Fibroblast of lung (primary cell): ENCODE measurements at regions not wholly inside any gene's neighbourhood (a gene's known extent, or its start where the extent isn't known, plus 50 kb on each side); places are given as distances from the start of the nearest gene placed in this dataset.

Experiments
- DNase-seq, 2 donors: peaks; one replicate each; pipeline versions ENCODE4 v3.0.0 to v3.0.0-alpha.2; 2010; ENCODE audit warnings: low read depth in 2 of 2
- H2AFZ ChIP-seq: 2 replicates; pipeline ENCODE4 v1.5.1; 2012; ENCODE audit warnings: low read length, control low read depth, inconsistent platforms
- H3K27ac ChIP-seq: 2 replicates; pipeline ENCODE4 v1.5.1; 2011; ENCODE audit warnings: low read length, control low read depth; ENCODE audit not compliant: insufficient read depth
- H3K27me3 ChIP-seq: 2 replicates; pipeline ENCODE4 v1.5.1; 2011; ENCODE audit warnings: mild to moderate bottlenecking, low read length; ENCODE audit not compliant: control insufficient read depth, insufficient read depth
- H3K36me3 ChIP-seq: 2 replicates; pipeline ENCODE4 v1.5.1; 2011; ENCODE audit warnings: low read length; ENCODE audit not compliant: control insufficient read depth, insufficient read depth
- H3K4me1 ChIP-seq: 2 replicates; pipeline ENCODE4 v1.5.1; 2011; ENCODE audit warnings: low read length; ENCODE audit not compliant: control insufficient read depth, insufficient read depth; ENCODE audit errors: extremely low read depth
- H3K4me2 ChIP-seq: 2 replicates; pipeline ENCODE4 v1.5.1; 2011; ENCODE audit warnings: low read length, control low read depth; ENCODE audit not compliant: insufficient read depth; ENCODE audit errors: extremely low read depth
- H3K4me3 ChIP-seq, 4 experiments: fragments of 200-600 bp in 1 of 4; sonication (generic) in 1 of 4; replicated peaks in 1 of 4; 2 replicates each; pipeline ENCODE4 v1.5.1; 2011 to 2016; ENCODE audit warnings: low read length in 4 of 4, low read depth in 3 of 4, mild to moderate bottlenecking in 3 of 4, control low read depth in 2 of 4, inconsistent platforms in 1 of 4, mixed read lengths in 1 of 4; ENCODE audit not compliant: insufficient read depth in 1 of 4; ENCODE audit errors: control extremely low read depth in 1 of 4
- H3K79me2 ChIP-seq: 2 replicates; pipeline ENCODE4 v1.5.1; 2012; ENCODE audit warnings: mild to moderate bottlenecking, low read length, inconsistent platforms; ENCODE audit not compliant: control insufficient read depth, insufficient read depth
- H3K9ac ChIP-seq: 2 replicates; pipeline ENCODE4 v1.5.1; 2011; ENCODE audit warnings: mild to moderate bottlenecking, low read length, control low read depth; ENCODE audit not compliant: insufficient read depth
- H3K9me3 ChIP-seq: 2 replicates; pipeline ENCODE4 v1.5.1; 2012; ENCODE audit warnings: low read depth, low read length; ENCODE audit not compliant: control insufficient read depth, insufficient read depth
- H4K20me1 ChIP-seq: 2 replicates; pipeline ENCODE4 v1.5.1; 2011; ENCODE audit warnings: low read length; ENCODE audit not compliant: control insufficient read depth, insufficient read depth; ENCODE audit errors: extremely low read depth
- CTCF ChIP-seq, 2 donors: IDR thresholded peaks in 1 of 2; conservative IDR thresholded peaks in 1 of 2; 1 replicate in 1 of 2; 2 replicates in 1 of 2; pipeline ENCODE4 v1.5.1; 2011 to 2012; ENCODE audit warnings: low read length in 2 of 2, control low read depth in 1 of 2, inconsistent platforms in 1 of 2, low read depth in 1 of 2, mild to moderate bottlenecking in 1 of 2
- EZH2 ChIP-seq: IDR thresholded peaks from 2 replicates; pipeline ENCODE4 v1.5.1; 2012; ENCODE audit warnings: low read length, control low read depth, mild to moderate bottlenecking; ENCODE audit errors: missing control alignments

- no peak overlapping the region for H2AFZ ChIP-seq
- no peaks in the 10 kb centered on the region for H4K20me1 ChIP-seq
- H3K27me3 ChIP-seq: no peaks in the 10 kb centered on the region
- no peak overlapping the region for H3K9ac ChIP-seq
- no peaks in the 10 kb centered on the region for H3K4me1 ChIP-seq
- H3K4me2 ChIP-seq: no peak overlapping the region
- no peak for TF ChIP-seq CTCF (conservative IDR thresholded peaks at IDR 0.05 in 1 of 2, IDR thresholded peaks at IDR 0.05 in 1 of 2; ENCODE audit: low read depth in 1 of 2, low read length in 2 of 2)
- no peak for TF ChIP-seq EZH2
- no peak for DNase-seq
- no peak overlapping the region for H3K27ac ChIP-seq
- H3K9me3 ChIP-seq: no peaks in the 10 kb centered on the region
- H3K4me3 ChIP-seq: no peak overlapping the region
- H3K36me3 ChIP-seq: no peaks in the 10 kb centered on the region
- H3K79me2 ChIP-seq: no peaks in the 10 kb centered on the region
Measured at GRCh38 chr7:10684606-10685005, 289.1 kb upstream of the PHF14 start.

GRCh38 chr7:10685040-10685439, 288.6 kb upstream of the PHF14 start:
- Histone ChIP-seq H3K4me2 (no peak overlapping the region), H3K9ac (no peak overlapping the region), H3K27me3 (no peaks in the 10 kb centered on the region), H3K27ac (no peak overlapping the region), H3K36me3 (no peaks in the 10 kb centered on the region), H3K9me3 (no peaks in the 10 kb centered on the region), H3K4me1 (no peaks in the 10 kb centered on the region), H3K4me3 (no peak overlapping the region), H2AFZ (no peak overlapping the region), H4K20me1 (no peaks in the 10 kb centered on the region), H3K79me2 (no peaks in the 10 kb centered on the region)
- no peak for TF ChIP-seq EZH2
- TF ChIP-seq CTCF (conservative IDR thresholded peaks at IDR 0.05 in 1 of 2, IDR thresholded peaks at IDR 0.05 in 1 of 2; ENCODE audit: low read depth in 1 of 2, low read length in 2 of 2): no peak
- DNase-seq: no peak

GRCh38 chr7:10688544-10688943, 285.1 kb upstream of the PHF14 start:
- TF ChIP-seq EZH2: no peak
- TF ChIP-seq CTCF (conservative IDR thresholded peaks at IDR 0.05 in 1 of 2, IDR thresholded peaks at IDR 0.05 in 1 of 2; ENCODE audit: low read depth in 1 of 2, low read length in 2 of 2): no peak
- no peak overlapping the region for H3K9ac ChIP-seq
- no peak for DNase-seq
- H2AFZ ChIP-seq: no peak overlapping the region
- no peaks in the 10 kb centered on the region for H4K20me1 ChIP-seq
- H3K9me3 ChIP-seq: no peaks in the 10 kb centered on the region
- H3K36me3 ChIP-seq: no peaks in the 10 kb centered on the region
- H3K4me1 ChIP-seq: no peaks in the 10 kb centered on the region
- H3K27ac ChIP-seq: no peak overlapping the region
- H3K79me2 ChIP-seq: no peaks in the 10 kb centered on the region
- H3K27me3 ChIP-seq: no peaks in the 10 kb centered on the region
- no peak overlapping the region for H3K4me2 ChIP-seq
- no peak overlapping the region for H3K4me3 ChIP-seq
